HG03175 (cell line): ENCODE measurements at regions not wholly inside any gene's neighbourhood (a gene's known extent, or its start where the extent isn't known, plus 50 kb on each side); places are given as distances from the start of the nearest gene placed in this dataset.
"Not testable (repeated sequence)": the region's sequence is repeated elsewhere in the genome, so short reads cannot be mapped to it uniquely, and the experiment has no call there.

Experiments used
- ATAC-seq: cut with Tn5 transposase; IDR thresholded peaks from one replicate; pipeline ENCODE4 v1.9.1; 2021; ENCODE audit warnings: mild to moderate bottlenecking, moderate library complexity; ENCODE audit not compliant: unreplicated experiment

- ATAC-seq: no peak
Observed at GRCh38 chr12:28023156-28023887, 50.8 kb upstream of the PTHLH start.

- ATAC-seq: no peak
Observed at GRCh38 chr12:28024231-28024995, 51.9 kb upstream of the PTHLH start.

- no peak for ATAC-seq
Observed at GRCh38 chr12:28025821-28026505, 53.4 kb upstream of the PTHLH start.

GRCh38 chr12:28026701-28027100 lies 54.2 kb upstream of the PTHLH start:
- ATAC-seq: no peak

GRCh38 chr12:28027328-28027727 lies 54.8 kb upstream of the PTHLH start:
- ATAC-seq: no peak

- no peak for ATAC-seq
Observed at GRCh38 chr12:28027947-28028724, 55.6 kb upstream of the PTHLH start.

- no peak for ATAC-seq
Observed at GRCh38 chr12:28032811-28033537, 60.4 kb upstream of the PTHLH start.

GRCh38 chr12:28033538-28033915 lies 61.0 kb upstream of the PTHLH start:
- ATAC-seq: no peak

GRCh38 chr12:28034271-28034670 lies 61.7 kb upstream of the PTHLH start:
- no peak for ATAC-seq

- no peak for ATAC-seq
Observed at GRCh38 chr12:28035500-28035899, 63.0 kb upstream of the PTHLH start.

- ATAC-seq: no peak
Observed at GRCh38 chr12:28036940-28037339, 64.4 kb upstream of the PTHLH start.

- no peak for ATAC-seq
Observed at GRCh38 chr12:28040246-28040645, 67.7 kb upstream of the PTHLH start.

GRCh38 chr12:28046600-28046999 lies 74.1 kb upstream of the PTHLH start:
- ATAC-seq: not testable (repeated sequence)

GRCh38 chr12:28050606-28051005 lies 78.1 kb upstream of the PTHLH start:
- ATAC-seq: no peak

GRCh38 chr12:28051516-28052354 lies 79.2 kb upstream of the PTHLH start:
- no peak for ATAC-seq

GRCh38 chr12:28053564-28053963 lies 81.0 kb upstream of the PTHLH start:
- ATAC-seq: no peak

- no peak for ATAC-seq
Observed at GRCh38 chr12:28054583-28054982, 82.0 kb upstream of the PTHLH start.

- no peak for ATAC-seq
Observed at GRCh38 chr12:28057856-28058615, 85.5 kb upstream of the PTHLH start.

GRCh38 chr12:28059220-28059619 lies 86.7 kb upstream of the PTHLH start:
- no peak for ATAC-seq
